ENCODE measurements at regions not wholly inside any gene's neighbourhood (a gene's known extent, or its start where the extent isn't known, plus 50 kb on each side); places are given as distances from the start of the nearest gene placed in this dataset.

DNA sequence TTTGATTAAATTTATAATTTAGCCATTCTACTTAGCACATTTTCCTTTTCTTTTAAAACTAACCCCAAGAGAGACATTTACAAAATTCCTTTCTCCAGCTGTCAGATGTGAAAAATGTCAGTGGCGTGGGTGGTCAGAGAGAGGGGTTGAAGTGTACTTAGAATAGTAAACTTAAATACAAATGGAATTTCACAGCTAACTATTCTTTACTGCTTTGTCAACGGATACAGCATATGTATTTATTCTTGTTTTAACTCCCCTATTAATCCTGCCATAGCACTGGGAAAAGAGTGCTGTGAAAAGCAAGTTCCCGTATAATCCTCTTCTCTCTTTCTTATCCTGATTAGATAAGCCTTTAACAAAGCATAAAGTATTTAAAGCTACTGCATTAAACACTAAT lies 191.4 kb upstream of the CHAC2 start:
- TF ChIP-seq EZH2 (IDR thresholded peaks at IDR 0.05; ENCODE audit: low read length) (no peak), CTCF (optimal IDR thresholded peaks at IDR 0.05 in 1 of 3, IDR thresholded peaks at IDR 0.05 in 1 of 3, conservative IDR thresholded peaks at IDR 0.05 in 1 of 3; ENCODE audit: extremely low read depth in 1 of 3, insufficient read depth in 2 of 3, low read length in 3 of 3) (no peak)
